Brain microvascular endothelial cell (primary cell): ENCODE measurements at regions not wholly inside any gene's neighbourhood (a gene's known extent, or its start where the extent isn't known, plus 50 kb on each side); places are given as distances from the start of the nearest gene placed in this dataset.

ENCODE experiments used
- DNase-seq: peaks from one replicate; pipeline ENCODE4 v3.0.0-alpha.2; 2020
- H3K27ac ChIP-seq: fragments of 250-450 bp; sonication (Bioruptor Pico); 2 replicates; pipeline ENCODE4 v1.5.1; 2020; ENCODE audit warnings: mild to moderate bottlenecking, moderate library complexity
- H3K27me3 ChIP-seq: fragments of 250-450 bp; sonication (Bioruptor Pico); replicated peaks from 2 replicates; pipeline ENCODE4 v1.5.1; 2020; ENCODE audit warnings: mild to moderate bottlenecking
- H3K36me3 ChIP-seq: fragments of 250-450 bp; sonication (Bioruptor Pico); replicated peaks from 2 replicates; pipeline ENCODE4 v1.5.1; 2020; ENCODE audit warnings: mild to moderate bottlenecking
- H3K4me3 ChIP-seq: 2 replicates; pipeline ENCODE4 v1.5.1; 2011; ENCODE audit warnings: low read depth, mild to moderate bottlenecking, control low read depth, low read length, moderate library complexity
- in situ Hi-C: cut with HindIII; loops from 2 replicates; pipeline ENCODE4 v1.10.0; 2017; ENCODE audit warnings: low sequenced_read_pairs, low pct_ligation_motif_present
- TF ChIP-seq, protein P1 (sequence below): IDR thresholded peaks from 2 replicates; pipeline ENCODE4 v1.5.1; 2011; ENCODE audit warnings: low read depth, mild to moderate bottlenecking, moderate library complexity, low read length, control low read depth, inconsistent platforms; ENCODE audit errors: missing control alignments

DNA sequence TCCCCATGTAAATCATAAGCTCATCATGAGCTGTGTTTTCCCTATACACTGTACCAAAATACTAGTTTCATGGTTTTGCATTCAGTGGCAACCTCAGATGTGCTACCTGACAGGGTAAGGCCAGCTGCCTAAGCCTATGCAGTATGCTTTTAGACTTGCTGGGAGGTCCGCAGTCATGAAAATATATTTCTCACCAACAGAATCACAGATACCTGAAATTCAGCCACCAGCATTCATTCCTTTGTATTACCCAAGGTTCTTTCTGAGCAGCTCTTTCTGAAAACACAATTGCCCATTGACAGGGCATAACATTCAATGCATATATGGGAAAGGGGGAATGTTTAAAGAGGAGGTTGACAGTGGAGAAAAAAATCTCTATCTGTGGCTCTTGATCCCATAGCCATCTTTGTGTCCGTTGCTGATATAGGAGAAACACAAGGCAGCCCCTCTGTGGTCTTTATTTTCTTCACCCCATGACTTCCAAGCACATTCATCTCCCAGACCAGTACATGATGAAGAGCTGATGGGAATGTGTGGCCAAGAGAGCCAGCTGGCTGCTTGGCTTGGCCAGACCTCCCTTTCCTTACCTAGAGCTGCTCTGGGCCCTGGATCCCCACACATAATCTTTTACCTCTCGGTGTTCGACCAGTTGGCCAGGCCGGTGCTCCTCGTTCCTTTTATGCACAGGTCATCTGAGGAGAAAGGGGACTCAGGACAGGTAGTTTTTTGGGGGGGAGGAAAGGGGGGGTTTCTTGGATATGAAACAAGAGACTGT, 162.9 kb downstream of the KCNA5 start:
- TF ChIP-seq, protein P1, sequence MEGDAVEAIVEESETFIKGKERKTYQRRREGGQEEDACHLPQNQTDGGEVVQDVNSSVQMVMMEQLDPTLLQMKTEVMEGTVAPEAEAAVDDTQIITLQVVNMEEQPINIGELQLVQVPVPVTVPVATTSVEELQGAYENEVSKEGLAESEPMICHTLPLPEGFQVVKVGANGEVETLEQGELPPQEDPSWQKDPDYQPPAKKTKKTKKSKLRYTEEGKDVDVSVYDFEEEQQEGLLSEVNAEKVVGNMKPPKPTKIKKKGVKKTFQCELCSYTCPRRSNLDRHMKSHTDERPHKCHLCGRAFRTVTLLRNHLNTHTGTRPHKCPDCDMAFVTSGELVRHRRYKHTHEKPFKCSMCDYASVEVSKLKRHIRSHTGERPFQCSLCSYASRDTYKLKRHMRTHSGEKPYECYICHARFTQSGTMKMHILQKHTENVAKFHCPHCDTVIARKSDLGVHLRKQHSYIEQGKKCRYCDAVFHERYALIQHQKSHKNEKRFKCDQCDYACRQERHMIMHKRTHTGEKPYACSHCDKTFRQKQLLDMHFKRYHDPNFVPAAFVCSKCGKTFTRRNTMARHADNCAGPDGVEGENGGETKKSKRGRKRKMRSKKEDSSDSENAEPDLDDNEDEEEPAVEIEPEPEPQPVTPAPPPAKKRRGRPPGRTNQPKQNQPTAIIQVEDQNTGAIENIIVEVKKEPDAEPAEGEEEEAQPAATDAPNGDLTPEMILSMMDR, result no peak
- no peak for DNase-seq
- Histone ChIP-seq H3K27ac (no peak overlapping the region), H3K27me3 (no peaks in the 10 kb centered on the region), H3K36me3 (no peaks in the 10 kb centered on the region), H3K4me3 (no peak overlapping the region)
- in situ Hi-C loops, result no loop called here

GRCh38 chr12:5210179-5210922, 166.7 kb downstream of the KCNA5 start:
- H3K36me3 ChIP-seq, result no peaks in the 10 kb centered on the region
- in situ Hi-C loops, result no loop called here
- TF ChIP-seq, protein P1, result no peak

GRCh38 chr12:5210923-5211290, 167.2 kb downstream of the KCNA5 start:
- no peaks in the 10 kb centered on the region for H3K27me3 ChIP-seq
- in situ Hi-C loops, result no loop called here
- H3K36me3 ChIP-seq, result no peaks in the 10 kb centered on the region
- TF ChIP-seq, protein P1, result no peak
- no peak overlapping the region for H3K4me3 ChIP-seq
- DNase-seq, result no peak
- no peak overlapping the region for H3K27ac ChIP-seq

More at GRCh38 chr12:5210179-5210922, 166.7 kb downstream of the KCNA5 start:
- Histone ChIP-seq H3K27ac (no peak overlapping the region), H3K4me3 (no peak overlapping the region), H3K27me3 (no peaks in the 10 kb centered on the region)
- DNase-seq, result no peak

DNA sequence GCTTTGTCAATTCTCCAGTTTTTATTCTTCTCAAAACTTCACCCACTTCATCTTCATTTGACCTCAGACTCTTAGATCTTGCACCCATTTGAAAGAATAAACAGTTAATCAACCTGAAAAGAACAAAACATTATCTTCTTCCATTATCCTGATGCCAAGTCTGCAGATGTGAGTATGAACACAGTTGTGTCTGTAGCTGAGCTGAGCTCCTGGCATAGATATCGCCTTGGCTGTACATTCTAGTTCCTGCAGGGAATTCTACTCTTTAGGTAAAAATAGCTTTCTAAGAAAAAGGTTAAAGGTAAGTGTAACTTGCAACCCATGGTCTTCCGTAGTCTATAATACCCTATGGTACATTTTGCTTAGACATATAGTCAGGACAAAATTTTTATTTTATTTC, 169.7 kb downstream of the KCNA5 start:
- in situ Hi-C loops, result no loop called here
- Histone ChIP-seq H3K36me3 (no peaks in the 10 kb centered on the region), H3K27ac (no peak overlapping the region), H3K4me3 (no peak overlapping the region), H3K27me3 (no peaks in the 10 kb centered on the region)
- TF ChIP-seq, protein P1, result no peak
- DNase-seq, result no peak

DNA sequence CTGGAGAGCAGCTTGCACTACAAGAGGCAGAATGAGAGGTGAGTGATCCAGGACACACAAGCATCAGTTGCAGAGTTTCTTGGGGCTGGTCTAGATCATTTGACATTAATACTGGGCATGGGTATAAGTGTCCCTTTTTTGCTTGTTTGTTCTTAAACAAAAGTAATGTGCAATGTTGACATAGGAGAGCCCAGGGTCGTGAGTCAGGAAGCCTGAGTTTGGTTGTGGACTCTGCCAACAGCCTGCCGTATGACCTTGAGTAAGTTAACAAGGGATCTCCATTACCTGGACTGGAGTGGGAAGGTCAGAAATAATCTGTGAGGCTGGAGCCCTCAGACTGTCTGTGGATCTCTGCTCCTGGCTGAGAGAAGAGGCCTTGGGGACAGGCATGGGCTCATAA, 170.3 kb downstream of the KCNA5 start:
- no peak overlapping the region for H3K27ac ChIP-seq
- H3K4me3 ChIP-seq, result no peak overlapping the region
- no peaks in the 10 kb centered on the region for H3K36me3 ChIP-seq
- DNase-seq, result no peak
- H3K27me3 ChIP-seq, result no peaks in the 10 kb centered on the region
- TF ChIP-seq, protein P1, result no peak
- in situ Hi-C loops, result no loop called here
